K562 (cell line): ENCODE measurements at regions not wholly inside any gene's neighbourhood (a gene's known extent, or its start where the extent isn't known, plus 50 kb on each side); places are given as distances from the start of the nearest gene placed in this dataset.

ENCODE experiments used
- ATAC-seq: fragments of 200-7000 bp; cut with Tn5 transposase; 3 replicates; pipeline ENCODE4 v1.9.1; 2020; ENCODE audit warnings: moderate library complexity
- BruUV-seq: library from RNA; stranded (reverse); fragments of 400-500 nt; replicated peaks from 2 replicates; lab custom pipeline; 2021; lab: Mats Ljungman, UMichigan
- CTCF ChIA-PET: fragments of 300-600 bp; formaldehyde crosslinking; extraction: SDS; loops from one replicate; lab custom pipeline; 2021; ENCODE audit warnings: low intra/inter-chr PET ratio; lab: Yijun Ruan, JAX
- POLR2A ChIA-PET: fragments of 300-600, 350-650 bp; sonication (Branson Sonifier 250); formaldehyde crosslinking; extraction: SDS; loops from one replicate; lab custom pipeline; 2021; ENCODE audit warnings: antibody characterized with exemption, inconsistent platforms; lab: Yijun Ruan, JAX
- DNase-seq, 4 experiments: peaks; one replicate each; pipeline versions ENCODE4 v3.0.0 to v3.0.0-alpha.2; 2011 to 2018; ENCODE audit warnings: low spot score in 3 of 4, mixed read lengths in 3 of 4; ENCODE audit errors: extremely low read depth in 1 of 4
- FAIRE-seq: peaks from 2 replicates; lab custom pipeline; 2011; peaks lifted over from hg19 to GRCh38; lab: Jason Lieb, UNC
- H2AFZ ChIP-seq: 2 replicates; pipeline ENCODE4 v1.6.0; 2011; ENCODE audit warnings: low read depth, low read length, control low read depth, inconsistent platforms
- H3K27ac ChIP-seq: fragments of 200-600 bp; 3 replicates; pipeline ENCODE4 v1.8.0; 2011; ENCODE audit warnings: low read depth, mild to moderate bottlenecking, control low read depth, inconsistent platforms, low read length, moderate library complexity, mixed read lengths; ENCODE audit errors: extremely low read depth
- H3K27me3 ChIP-seq, 2 experiments: fragments of 300-600 bp in 1 of 2; 2 replicates in 1 of 2; 3 replicates in 1 of 2; pipeline versions ENCODE4 v1.6.0 to v1.8.0; 2011; ENCODE audit warnings: inconsistent platforms in 2 of 2, low read length in 2 of 2, mild to moderate bottlenecking in 1 of 2, mixed read lengths in 1 of 2, moderate library complexity in 1 of 2; ENCODE audit not compliant: control insufficient read depth in 2 of 2, insufficient read depth in 2 of 2
- H3K36me3 ChIP-seq: fragments of 300-600 bp; 3 replicates; pipeline ENCODE4 v1.8.0; 2011; ENCODE audit warnings: mild to moderate bottlenecking, low read length, inconsistent platforms; ENCODE audit not compliant: control insufficient read depth, insufficient read depth
- H3K4me1 ChIP-seq, 2 experiments: fragments of 200-600 bp in 1 of 2; replicated peaks in 1 of 2; 2 replicates in 1 of 2; 3 replicates in 1 of 2; pipeline versions ENCODE4 v1.5.1 to v1.8.0; 2011; ENCODE audit warnings: inconsistent platforms in 2 of 2, low read length in 2 of 2, mild to moderate bottlenecking in 1 of 2, mixed read lengths in 1 of 2, moderate library complexity in 1 of 2; ENCODE audit not compliant: control insufficient read depth in 2 of 2, insufficient read depth in 2 of 2
- H3K4me2 ChIP-seq: 2 replicates; pipeline ENCODE4 v1.6.1; 2011; ENCODE audit warnings: low read length, control low read depth, inconsistent platforms, mixed read lengths; ENCODE audit not compliant: insufficient read depth
- H3K4me3 ChIP-seq: fragments of 200-600 bp; sonication (generic), shearing (Covaris generic); 2 replicates; pipeline ENCODE4 v1.5.1; 2016; ENCODE audit warnings: control low read depth, inconsistent platforms
- H3K79me2 ChIP-seq: fragments of 200-600 bp; 3 replicates; pipeline ENCODE4 v1.8.0; 2011; ENCODE audit warnings: low read length, inconsistent platforms; ENCODE audit not compliant: control insufficient read depth, insufficient read depth
- H3K9ac ChIP-seq, 2 experiments: 2 replicates each; pipeline versions ENCODE4 v1.6.0 to v1.6.1; 2011; ENCODE audit warnings: low read depth in 2 of 2, low read length in 2 of 2, control low read depth in 1 of 2, inconsistent platforms in 1 of 2, mild to moderate bottlenecking in 1 of 2, mixed read lengths in 1 of 2; ENCODE audit not compliant: insufficient read depth in 1 of 2
- H3K9me1 ChIP-seq: one replicate; pipeline ENCODE4 v1.6.0; 2011; ENCODE audit warnings: inconsistent platforms, mild to moderate bottlenecking, low read length, moderate library complexity; ENCODE audit not compliant: control insufficient read depth, insufficient read depth
- H3K9me3 ChIP-seq: replicated peaks from 2 replicates; pipeline ENCODE4 v1.5.1; 2011; ENCODE audit warnings: low read depth, low read length, inconsistent platforms; ENCODE audit not compliant: control insufficient read depth, insufficient read depth
- H4K20me1 ChIP-seq: replicated peaks from 2 replicates; pipeline ENCODE4 v1.6.1; 2011; ENCODE audit warnings: low read length, inconsistent platforms, mixed read lengths; ENCODE audit not compliant: control insufficient read depth, insufficient read depth
- HINFP ChIP-seq: fragments of 450-650 bp; conservative IDR thresholded peaks from 2 replicates; pipeline ENCODE4 v1.6.1; 2016; ENCODE audit warnings: missing genetic modification characterization, low read depth, mild to moderate bottlenecking, control low read depth, missing compliant biosample characterization
- SMAD2 ChIP-seq: fragments of 150-350 bp; IDR thresholded peaks from 2 replicates; pipeline ENCODE4 v1.6.1; 2014; ENCODE audit warnings: low read depth, mild to moderate bottlenecking, low read length
- SMARCC2 ChIP-seq: fragments of 450-650 bp; IDR thresholded peaks from 2 replicates; pipeline ENCODE4 v1.6.1; 2017; ENCODE audit warnings: antibody characterized with exemption, moderate library complexity, mild to moderate bottlenecking, low read depth
- SNIP1 ChIP-seq: fragments of 450-650 bp; IDR thresholded peaks from 2 replicates; pipeline ENCODE4 v1.7.1; 2017; ENCODE audit warnings: low read depth, mild to moderate bottlenecking
- ZSCAN32 ChIP-seq: fragments of 450-650 bp; formaldehyde crosslinking; IDR thresholded peaks from 2 replicates; pipeline ENCODE4 v1.4.0; 2020; ENCODE audit warnings: mild to moderate bottlenecking, moderate library complexity
- WGBS: fragments of 100-300 bp; shearing (Covaris generic); methylation state at CpG from one replicate; pipeline ENCODE4 v1.1.6; 2016; ENCODE audit warnings: low coverage, mixed read lengths; ENCODE audit not compliant: insufficient coverage; ENCODE audit errors: missing lambda C conversion rate; 5-methylcytosine and 5-hydroxymethylcytosine counted together
- in situ Hi-C: fragments of 300-500 bp; cut with MboI; formaldehyde crosslinking; loops from 4 replicates; pipeline ENCODE4 v1.15.0; 2018; ENCODE audit warnings: inconsistent platforms, mixed read lengths
- intact Hi-C: fragments of 100-400 bp; cut with micrococcal nuclease; formaldehyde crosslinking; loops from 2 replicates; pipeline ENCODE4 v1.14.2; 2022
- TF ChIP-seq, protein P1 (sequence below): sonication (generic); formaldehyde crosslinking; IDR thresholded peaks from 2 replicates; pipeline ENCODE4 v1.9.0; 2022; ENCODE audit warnings: mild to moderate bottlenecking, missing genetic modification reagents
- TF ChIP-seq, protein P2 (sequence below): fragments of 250-450 bp; sonication (Bioruptor Pico); IDR thresholded peaks from 2 replicates; pipeline ENCODE4 v1.5.0; 2020; ENCODE audit warnings: mild to moderate bottlenecking, borderline replicate concordance
- TF ChIP-seq, protein P3 (sequence below), 2 experiments: IDR thresholded peaks in 1 of 2; conservative IDR thresholded peaks in 1 of 2; 2 replicates each; pipeline ENCODE4 v1.6.1; 2016; ENCODE audit warnings: low read depth in 2 of 2, mild to moderate bottlenecking in 1 of 2, missing compliant biosample characterization in 1 of 2, missing genetic modification characterization in 1 of 2, moderate library complexity in 1 of 2
- TF ChIP-seq, protein P4 (sequence below): fragments of 250-450 bp; sonication (Bioruptor Pico); IDR thresholded peaks from 2 replicates; pipeline ENCODE4 v1.8.0; 2022; ENCODE audit warnings: inconsistent platforms, mild to moderate bottlenecking, moderate library complexity, borderline replicate concordance

DNA sequence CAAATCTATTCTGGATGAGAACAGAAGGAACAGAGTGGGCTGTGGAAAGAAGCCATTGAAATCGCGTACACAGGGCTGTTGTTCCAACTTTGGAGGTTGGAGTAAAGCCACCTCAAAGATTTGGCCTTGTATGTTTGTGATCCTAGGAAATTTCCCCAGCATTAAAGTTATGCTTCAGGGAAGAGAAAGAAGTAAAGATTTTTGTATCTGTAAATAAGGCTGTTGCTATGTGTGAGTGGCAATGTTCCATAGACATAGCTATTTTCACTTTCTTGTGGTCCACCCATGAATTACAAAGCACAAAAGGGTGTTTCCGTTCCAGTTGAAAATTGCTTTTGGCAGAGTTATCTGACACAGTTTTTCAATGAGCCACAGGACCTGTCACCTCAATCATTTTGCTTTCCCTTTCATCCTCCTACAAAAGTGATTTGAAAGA is 321.3 kb downstream of the TFAP2B start:
- 57% methylated on average over 3 of the region's 3 CpGs for WGBS
- H3K9me3 ChIP-seq, result peaks cover 2% of the 10 kb centered on the region; the same call in 1 of the 2 replicates
- ChIA-PET CTCF (no interaction called here), POLR2A (no interaction called here)
- BruUV-seq, result no TSS peak
- no peak overlapping the region for H3K4me3 ChIP-seq
- in situ Hi-C loops (no loop called here), intact Hi-C loops (no loop called here)
- H3K27me3 ChIP-seq, result no peaks in the 10 kb centered on the region
- H3K9ac ChIP-seq, result no peak overlapping the region
- no peaks in the 10 kb centered on the region for H4K20me1 ChIP-seq
- H2AFZ ChIP-seq, result no peak overlapping the region; the same call in 1 of the 2 replicates
- H3K79me2 ChIP-seq, result no peaks in the 10 kb centered on the region
- no peak overlapping the region for H3K27ac ChIP-seq
- DNase-seq, result no peak
- no peak for FAIRE-seq
- no peaks in the 10 kb centered on the region for H3K4me1 ChIP-seq
- TF ChIP-seq, protein P1, sequence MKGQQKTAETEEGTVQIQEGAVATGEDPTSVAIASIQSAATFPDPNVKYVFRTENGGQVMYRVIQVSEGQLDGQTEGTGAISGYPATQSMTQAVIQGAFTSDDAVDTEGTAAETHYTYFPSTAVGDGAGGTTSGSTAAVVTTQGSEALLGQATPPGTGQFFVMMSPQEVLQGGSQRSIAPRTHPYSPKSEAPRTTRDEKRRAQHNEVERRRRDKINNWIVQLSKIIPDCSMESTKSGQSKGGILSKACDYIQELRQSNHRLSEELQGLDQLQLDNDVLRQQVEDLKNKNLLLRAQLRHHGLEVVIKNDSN (CRISPR knock-in tag), result no peak
- TF ChIP-seq HINFP (no peak), ZSCAN32 (CRISPR knock-in tag) (no peak), SMAD2 (no peak), SNIP1 (no peak), SMARCC2 (no peak)
- TF ChIP-seq, protein P2, sequence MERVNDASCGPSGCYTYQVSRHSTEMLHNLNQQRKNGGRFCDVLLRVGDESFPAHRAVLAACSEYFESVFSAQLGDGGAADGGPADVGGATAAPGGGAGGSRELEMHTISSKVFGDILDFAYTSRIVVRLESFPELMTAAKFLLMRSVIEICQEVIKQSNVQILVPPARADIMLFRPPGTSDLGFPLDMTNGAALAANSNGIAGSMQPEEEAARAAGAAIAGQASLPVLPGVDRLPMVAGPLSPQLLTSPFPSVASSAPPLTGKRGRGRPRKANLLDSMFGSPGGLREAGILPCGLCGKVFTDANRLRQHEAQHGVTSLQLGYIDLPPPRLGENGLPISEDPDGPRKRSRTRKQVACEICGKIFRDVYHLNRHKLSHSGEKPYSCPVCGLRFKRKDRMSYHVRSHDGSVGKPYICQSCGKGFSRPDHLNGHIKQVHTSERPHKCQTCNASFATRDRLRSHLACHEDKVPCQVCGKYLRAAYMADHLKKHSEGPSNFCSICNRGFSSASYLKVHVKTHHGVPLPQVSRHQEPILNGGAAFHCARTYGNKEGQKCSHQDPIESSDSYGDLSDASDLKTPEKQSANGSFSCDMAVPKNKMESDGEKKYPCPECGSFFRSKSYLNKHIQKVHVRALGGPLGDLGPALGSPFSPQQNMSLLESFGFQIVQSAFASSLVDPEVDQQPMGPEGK (CRISPR knock-in tag), result no peak
- TF ChIP-seq, protein P3, sequence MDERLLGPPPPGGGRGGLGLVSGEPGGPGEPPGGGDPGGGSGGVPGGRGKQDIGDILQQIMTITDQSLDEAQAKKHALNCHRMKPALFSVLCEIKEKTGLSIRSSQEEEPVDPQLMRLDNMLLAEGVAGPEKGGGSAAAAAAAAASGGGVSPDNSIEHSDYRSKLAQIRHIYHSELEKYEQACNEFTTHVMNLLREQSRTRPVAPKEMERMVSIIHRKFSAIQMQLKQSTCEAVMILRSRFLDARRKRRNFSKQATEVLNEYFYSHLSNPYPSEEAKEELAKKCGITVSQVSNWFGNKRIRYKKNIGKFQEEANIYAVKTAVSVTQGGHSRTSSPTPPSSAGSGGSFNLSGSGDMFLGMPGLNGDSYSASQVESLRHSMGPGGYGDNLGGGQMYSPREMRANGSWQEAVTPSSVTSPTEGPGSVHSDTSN (CRISPR knock-in tag; IDR thresholded peaks at IDR 0.05; ENCODE audit: low read depth), result no peak
- TF ChIP-seq, protein P3 (tag; conservative IDR thresholded peaks at IDR 0.05; ENCODE audit: low read depth), result peak; percentile 72
- TF ChIP-seq, protein P4, sequence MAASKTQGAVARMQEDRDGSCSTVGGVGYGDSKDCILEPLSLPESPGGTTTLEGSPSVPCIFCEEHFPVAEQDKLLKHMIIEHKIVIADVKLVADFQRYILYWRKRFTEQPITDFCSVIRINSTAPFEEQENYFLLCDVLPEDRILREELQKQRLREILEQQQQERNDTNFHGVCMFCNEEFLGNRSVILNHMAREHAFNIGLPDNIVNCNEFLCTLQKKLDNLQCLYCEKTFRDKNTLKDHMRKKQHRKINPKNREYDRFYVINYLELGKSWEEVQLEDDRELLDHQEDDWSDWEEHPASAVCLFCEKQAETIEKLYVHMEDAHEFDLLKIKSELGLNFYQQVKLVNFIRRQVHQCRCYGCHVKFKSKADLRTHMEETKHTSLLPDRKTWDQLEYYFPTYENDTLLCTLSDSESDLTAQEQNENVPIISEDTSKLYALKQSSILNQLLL (CRISPR knock-in tag), result no peak
- no peak for ATAC-seq
- no peaks in the 10 kb centered on the region for H3K36me3 ChIP-seq
- no peak overlapping the region for H3K4me2 ChIP-seq
- no peaks in the 10 kb centered on the region for H3K9me1 ChIP-seq
